GM19043 (cell line): ENCODE measurements at regions not wholly inside any gene's neighbourhood (a gene's known extent, or its start where the extent isn't known, plus 50 kb on each side); places are given as distances from the start of the nearest gene placed in this dataset.

Experiments
- ATAC-seq: cut with Tn5 transposase; IDR thresholded peaks from one replicate; pipeline ENCODE4 v1.9.1; 2021; ENCODE audit warnings: low read depth; ENCODE audit not compliant: unreplicated experiment

GRCh38 chr5:72623323-72623722, 116.1 kb upstream of the ZNF366 start:
- no peak for ATAC-seq

DNA sequence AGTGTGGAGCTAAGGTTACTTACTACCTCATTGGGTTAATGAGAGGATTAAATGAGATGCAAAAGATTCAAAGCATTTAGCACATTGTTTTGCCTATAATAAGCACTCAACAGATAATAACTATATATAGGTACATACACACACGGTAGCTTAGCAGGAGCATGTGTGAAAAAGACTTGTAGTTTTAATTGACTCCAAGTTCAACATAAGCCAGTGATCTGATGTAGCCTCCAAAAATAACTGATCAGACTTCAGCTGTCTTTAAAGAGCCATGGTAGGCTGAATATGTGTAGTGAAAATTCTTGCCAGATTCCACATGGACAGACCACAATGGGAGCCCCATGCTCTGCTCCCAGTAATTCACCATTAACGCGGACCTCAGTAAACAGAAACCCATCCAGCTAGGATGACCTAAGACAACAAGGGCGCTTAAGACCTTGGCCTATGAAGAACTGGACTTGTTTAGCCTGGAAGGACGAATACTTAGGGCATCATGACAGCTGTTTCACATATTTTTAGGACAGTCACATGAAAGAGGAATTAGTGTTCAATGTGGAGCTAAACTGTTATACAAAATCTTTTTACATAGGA, 115.1 kb upstream of the ZNF366 start:
- ATAC-seq, result no peak

DNA sequence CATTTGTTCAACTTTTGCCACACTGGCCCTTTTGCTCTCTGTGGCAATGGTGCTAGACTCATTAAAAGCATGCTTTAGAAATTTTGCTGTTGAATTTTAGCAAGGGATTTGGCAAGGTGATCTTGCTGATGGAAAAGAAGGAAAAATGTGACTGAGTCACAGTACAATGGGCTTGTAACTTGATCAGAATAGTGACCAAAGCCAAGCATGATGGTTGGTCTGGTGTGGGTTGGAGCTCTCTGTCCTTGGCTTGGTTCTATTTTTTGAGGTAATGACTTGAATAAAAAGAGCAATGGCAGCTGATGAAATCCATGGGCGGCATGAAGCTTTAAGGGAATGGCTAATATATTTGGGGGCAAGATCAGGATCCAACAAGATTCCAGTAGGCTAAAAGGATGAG, 114.4 kb upstream of the ZNF366 start:
- ATAC-seq, result no peak

DNA sequence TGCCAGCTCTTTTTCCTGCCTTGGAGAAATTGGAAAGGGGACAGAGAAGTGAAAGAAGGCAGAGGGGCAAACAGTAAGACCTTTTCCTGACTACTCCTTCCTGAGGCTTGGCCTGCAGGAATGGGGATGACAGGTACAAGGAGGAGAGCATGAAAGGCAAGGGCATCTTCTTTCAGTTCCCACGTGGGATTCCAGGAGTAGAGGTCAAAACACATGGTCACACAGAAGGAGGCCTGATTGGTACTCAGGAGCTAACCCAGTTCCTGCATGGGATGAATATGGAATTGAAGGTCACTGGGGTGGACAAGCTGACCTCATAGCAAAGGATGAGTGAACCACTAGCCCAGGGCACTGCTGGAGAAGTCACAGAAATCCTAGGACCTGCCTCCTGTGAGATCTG, 112.5 kb upstream of the ZNF366 start:
- no peak for ATAC-seq

GRCh38 chr5:72619251-72619650, 112.0 kb upstream of the ZNF366 start:
- no peak for ATAC-seq

GRCh38 chr5:72618708-72619107, 111.5 kb upstream of the ZNF366 start:
- no peak for ATAC-seq

DNA sequence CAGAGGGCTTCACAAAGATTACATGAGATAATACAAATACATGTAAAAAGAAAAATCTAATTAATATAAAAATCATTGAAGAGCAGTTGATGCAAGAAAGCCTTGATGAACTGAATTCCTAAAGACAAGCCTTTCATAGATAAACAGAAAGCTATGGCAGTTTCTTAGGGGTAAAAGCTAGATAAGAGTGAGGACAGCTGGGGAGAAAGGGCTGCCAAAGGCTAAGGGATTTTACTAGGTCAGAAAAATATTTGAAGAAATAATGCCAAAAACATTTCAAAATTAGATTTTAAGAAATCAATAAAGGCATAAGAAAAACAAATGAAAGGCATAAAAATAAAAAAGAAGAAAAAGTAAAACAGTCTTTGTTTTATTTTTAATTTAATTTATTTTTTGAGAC, 107.9 kb upstream of the ZNF366 start:
- no peak for ATAC-seq

DNA sequence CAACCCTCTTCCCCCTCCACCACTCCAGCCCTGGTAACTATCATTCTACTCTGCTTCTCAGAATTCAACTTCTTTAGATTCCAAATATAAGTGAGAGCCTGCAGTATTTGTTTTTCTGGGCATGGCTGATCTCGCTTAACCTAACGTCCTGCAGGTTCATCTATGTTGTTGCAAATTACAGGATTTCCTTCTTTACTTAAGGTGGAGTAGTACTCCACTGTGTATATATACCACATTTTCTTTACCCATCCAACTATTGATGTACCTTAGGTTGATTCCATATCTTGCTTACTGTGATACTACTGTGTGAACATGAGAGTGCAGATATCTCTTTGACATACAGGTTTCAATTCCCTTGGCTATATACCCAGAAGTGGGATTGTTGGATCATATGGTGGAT, 106.3 kb upstream of the ZNF366 start:
- no peak for ATAC-seq

DNA sequence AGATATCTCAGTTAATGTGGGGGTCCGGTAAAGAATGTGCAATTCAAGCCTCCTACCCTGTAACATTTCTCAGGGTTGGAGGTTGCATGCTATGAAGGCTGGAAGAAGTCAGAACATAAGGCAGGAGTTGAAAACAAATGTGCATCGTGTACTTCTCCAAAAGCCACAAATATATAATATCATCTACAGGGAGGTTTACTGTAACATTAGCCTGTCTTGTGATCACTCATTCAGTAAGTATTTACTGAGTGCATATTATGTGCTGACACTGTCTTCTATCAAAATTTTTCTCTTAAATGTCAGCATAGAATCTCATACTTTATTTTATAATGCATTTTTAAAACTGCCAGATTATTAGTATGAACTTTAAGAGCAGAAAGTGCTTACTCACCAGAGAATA, 105.6 kb upstream of the ZNF366 start:
- ATAC-seq, result no peak

- ATAC-seq, result no peak
Measured at GRCh38 chr5:72611118-72611730, 104.0 kb upstream of the ZNF366 start.

GRCh38 chr5:72608926-72609325, 101.7 kb upstream of the ZNF366 start:
- ATAC-seq, result no peak

DNA sequence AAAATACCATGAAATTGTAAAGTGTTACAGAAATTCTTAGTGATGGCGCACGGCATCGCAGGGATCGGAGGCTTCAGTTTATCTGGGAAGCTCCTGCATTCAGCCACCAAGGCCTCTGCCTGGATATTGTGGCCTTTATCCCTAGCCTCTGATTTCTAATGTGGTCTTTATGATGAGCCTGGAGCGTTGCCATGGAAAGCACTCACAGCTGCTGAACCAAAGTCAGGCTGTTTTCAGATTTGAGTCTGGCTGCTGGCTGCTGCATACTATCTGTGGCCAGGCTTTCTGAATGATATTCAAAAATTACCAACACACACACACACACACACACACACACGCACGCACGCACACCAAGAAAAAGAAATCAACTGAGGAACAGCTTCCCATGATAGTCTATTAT, 101.1 kb upstream of the ZNF366 start:
- ATAC-seq, result no peak

- no peak for ATAC-seq
Measured at GRCh38 chr5:72607381-72607780, 100.2 kb upstream of the ZNF366 start.

DNA sequence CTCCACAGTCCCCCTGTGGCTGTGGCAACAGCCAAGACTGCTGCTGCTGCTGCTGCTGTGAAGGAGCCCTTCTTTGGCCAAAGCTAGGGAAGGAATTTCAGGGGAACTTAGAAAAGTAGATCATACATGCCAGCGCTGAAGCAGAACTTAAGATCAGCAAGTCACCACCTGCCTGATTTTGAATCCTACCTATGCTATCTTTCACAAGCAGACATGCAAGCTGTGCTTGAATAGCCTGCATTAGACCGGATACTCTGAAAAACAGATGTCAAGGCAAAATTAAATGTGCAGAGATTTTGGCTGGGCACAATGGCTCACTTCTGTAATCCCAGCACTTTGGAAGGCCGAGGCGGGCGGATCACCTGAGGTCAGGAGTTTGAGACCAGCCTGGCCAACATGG, 99.3 kb upstream of the ZNF366 start:
- ATAC-seq, result no peak

DNA sequence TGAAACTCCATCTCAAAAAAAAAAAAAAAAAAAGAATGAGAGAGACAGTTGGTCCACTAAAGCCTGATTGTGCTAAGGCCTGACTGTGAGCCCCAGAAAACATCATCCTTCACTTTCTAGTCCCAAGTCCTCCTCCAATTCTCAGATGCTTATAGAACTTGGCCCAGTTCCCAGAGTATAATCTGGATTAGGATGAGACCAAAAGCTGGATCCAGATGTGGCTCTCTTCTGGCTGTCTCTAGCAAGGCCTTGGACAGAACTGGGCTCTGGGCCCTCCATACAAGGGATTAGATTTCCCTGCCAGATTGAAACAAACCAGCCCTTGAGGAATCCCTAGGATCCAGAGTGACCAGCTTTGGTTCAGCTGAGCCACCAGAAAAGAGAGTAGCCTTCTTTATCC, 98.4 kb upstream of the ZNF366 start:
- no peak for ATAC-seq

DNA sequence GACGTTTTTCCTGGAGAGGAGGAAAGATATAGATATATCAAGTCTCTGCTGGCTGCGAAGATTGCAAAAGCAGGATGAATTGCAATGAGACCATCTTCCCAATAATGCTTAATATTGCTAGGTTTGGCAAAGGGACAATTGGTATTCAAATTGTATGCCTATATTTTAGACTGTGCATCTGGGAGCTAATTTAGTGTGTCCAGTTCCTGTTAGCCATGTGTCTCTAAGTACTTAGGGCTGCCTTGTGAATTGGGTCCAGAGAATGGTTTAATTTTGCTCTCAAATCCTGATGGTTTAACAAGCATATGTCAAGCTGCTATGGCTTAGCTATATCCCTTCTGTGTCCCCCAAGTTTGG, 97.6 kb upstream of the ZNF366 start:
- ATAC-seq, result no peak

DNA sequence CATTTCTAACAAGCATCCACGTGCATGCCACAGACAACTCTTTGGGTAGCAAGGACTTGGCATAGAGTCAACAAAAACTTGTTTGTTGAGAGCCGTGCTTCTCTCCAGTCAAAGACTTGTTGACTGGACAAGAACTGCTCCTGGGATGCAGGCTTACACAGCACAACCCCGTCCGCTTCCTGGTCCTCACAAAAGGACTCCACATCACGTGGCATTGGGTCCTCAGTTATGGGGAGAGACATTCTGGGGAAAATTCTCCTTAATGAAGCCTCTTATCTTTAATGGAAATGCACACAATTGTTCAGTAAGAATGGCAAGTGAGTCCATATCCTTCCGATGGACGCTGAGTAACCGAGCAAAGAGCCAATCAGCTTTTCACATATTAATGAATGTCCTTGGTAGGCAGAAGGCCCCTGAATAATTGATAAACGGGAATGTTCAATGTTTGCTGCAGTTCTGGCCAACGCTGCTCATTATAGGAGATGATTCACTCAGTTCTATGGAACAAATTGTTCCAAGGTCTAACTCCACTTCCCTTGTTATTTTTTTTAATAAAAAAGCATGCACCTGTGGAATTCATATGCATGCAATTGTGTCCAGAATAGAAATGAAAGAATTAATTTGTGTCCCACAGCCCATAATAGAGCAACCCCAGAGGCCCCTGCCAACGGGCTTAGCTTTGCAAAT, 97.0 kb upstream of the ZNF366 start:
- ATAC-seq, result no peak

DNA sequence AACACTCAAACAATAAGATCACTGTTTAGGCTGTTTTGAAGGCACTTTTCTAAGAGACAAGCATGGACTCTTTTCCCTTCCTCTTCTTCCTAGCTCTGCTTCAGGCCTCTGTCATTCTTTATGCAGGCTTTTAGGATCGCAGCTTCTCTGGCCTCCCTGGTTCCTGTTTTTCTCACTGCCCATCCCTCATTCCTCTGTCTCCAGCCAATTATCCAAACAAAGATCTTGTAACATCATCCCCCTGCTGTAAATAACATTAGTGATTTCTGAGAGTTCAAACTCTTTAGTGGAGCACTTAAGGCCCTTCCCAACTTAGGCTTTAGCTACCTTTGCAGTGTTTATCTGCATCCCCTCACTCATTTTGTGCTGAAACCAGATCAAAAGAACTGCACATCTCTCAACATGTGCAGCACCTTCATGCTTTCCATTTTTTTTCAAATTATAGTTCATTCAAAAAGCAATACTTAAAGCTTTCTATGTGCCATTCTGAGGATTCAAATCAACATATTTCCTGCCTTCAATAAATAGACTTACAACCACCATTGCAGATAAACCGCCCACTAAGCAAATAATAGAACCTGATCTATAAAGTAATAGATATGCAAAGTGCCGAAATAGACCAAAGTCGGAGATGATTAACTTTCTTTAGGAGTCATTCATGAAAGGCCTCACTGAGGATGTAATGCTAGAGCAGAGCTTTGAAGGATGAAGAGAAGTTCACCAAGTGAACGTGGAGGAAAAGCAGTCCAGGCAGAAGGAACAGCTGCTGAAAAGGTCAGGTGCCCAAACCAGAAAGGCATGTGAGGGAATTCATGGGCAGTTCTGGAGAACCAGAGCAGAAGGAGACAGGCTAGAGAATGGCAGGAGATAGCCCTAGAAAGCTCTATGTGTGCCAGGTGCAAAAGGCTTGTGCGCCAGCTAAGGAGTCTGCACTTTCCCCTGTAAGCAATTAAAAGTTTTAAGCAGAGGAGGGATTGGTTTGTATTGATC, 95.8 kb upstream of the ZNF366 start:
- no peak for ATAC-seq

DNA sequence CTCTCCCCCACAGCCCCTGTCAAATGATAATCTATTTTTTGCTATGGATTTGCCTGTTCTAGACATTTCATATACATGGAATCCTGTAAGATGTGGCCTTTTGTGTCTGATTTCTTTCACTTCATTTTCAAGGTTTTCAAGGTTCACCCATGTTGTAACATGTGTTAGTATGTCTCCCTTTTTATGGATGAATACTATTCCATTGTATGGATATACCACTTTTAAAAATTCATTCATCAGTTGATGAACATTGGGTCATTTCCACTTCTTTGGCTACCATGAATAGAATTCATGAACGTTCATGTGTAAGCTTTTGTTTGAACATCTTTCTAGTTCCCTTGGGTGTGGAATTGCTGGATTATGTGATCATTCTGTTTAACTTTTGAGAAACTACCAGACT, 94.7 kb upstream of the ZNF366 start:
- no peak for ATAC-seq

- no peak for ATAC-seq
Measured at GRCh38 chr5:72600391-72600981, 93.3 kb upstream of the ZNF366 start.
